Vagina (tissue), 2 donors: ENCODE measurements at regions not wholly inside any gene's neighbourhood (a gene's known extent, or its start where the extent isn't known, plus 50 kb on each side); places are given as distances from the start of the nearest gene placed in this dataset.
"Not testable (repeated sequence)": the region's sequence is repeated elsewhere in the genome, so short reads cannot be mapped to it uniquely, and the experiment has no call there.

Experiments
- DNase-seq, 2 donors: peaks; one replicate each; pipeline ENCODE4 v3.0.0-alpha.2; 2017; ENCODE audit errors: extremely low spot score in 2 of 2
- H3K27ac ChIP-seq: fragments of 200-600 bp; sonication (generic); one replicate; pipeline ENCODE4 v1.5.1; 2019
- H3K27me3 ChIP-seq: fragments of 200-600 bp; sonication (generic); one replicate; pipeline ENCODE4 v1.5.1; 2019
- H3K36me3 ChIP-seq, 2 donors: fragments of 200-600 bp; sonication (generic); one replicate each; pipeline ENCODE4 v1.5.1; 2017 to 2019
- H3K4me1 ChIP-seq: fragments of 200-600 bp; sonication (generic); one replicate; pipeline ENCODE4 v1.5.1; 2019
- H3K4me3 ChIP-seq, 2 donors: fragments of 200-600 bp; sonication (generic); 1 replicate in 1 of 2; 2 replicates in 1 of 2; pipeline ENCODE4 v1.5.1; 2016 to 2019
- H3K9me3 ChIP-seq: fragments of 200-600 bp; sonication (generic); one replicate; pipeline ENCODE4 v1.5.1; 2019
- CTCF ChIP-seq, 3 experiments: fragments of 450-650 bp in 2 of 3; fragments of 200-600 bp in 1 of 3; sonication (generic) in 1 of 3; IDR thresholded peaks; one replicate each; pipeline ENCODE4 v1.5.1; 2017 to 2019; ENCODE audit warnings: antibody characterized with exemption in 3 of 3, mild to moderate bottlenecking in 2 of 3, moderate library complexity in 2 of 3
- POLR2A ChIP-seq, 2 donors: fragments of 450-650 bp; IDR thresholded peaks; one replicate each; pipeline ENCODE4 v1.6.1; 2017; ENCODE audit warnings: antibody characterized with exemption in 2 of 2, mild to moderate bottlenecking in 2 of 2, moderate library complexity in 2 of 2
- POLR2AphosphoS5 ChIP-seq, 2 donors: sonication (generic); formaldehyde crosslinking; IDR thresholded peaks; one replicate each; pipeline ENCODE4 v1.9.0; 2017; ENCODE audit warnings: antibody characterized with exemption in 2 of 2, mild to moderate bottlenecking in 2 of 2, low read depth in 1 of 2; ENCODE audit not compliant: insufficient read depth in 1 of 2
- intact Hi-C: fragments of 100-400 bp; cut with DNase I; formaldehyde crosslinking; loops from one replicate; pipeline ENCODE4 v1.15.1; 2023

GRCh38 chr14:34381304-34381703 lies 80.7 kb downstream of the SPTSSA start:
- intact Hi-C loops, H3K27ac ChIP-seq, DNase-seq, H3K4me3 ChIP-seq, H3K36me3 ChIP-seq, H3K9me3 ChIP-seq, H3K27me3 ChIP-seq: not testable (repeated sequence)
- H3K4me1 ChIP-seq: peaks cover 19% of the 10 kb centered on the region

GRCh38 chr14:34380471-34380845 lies 81.6 kb downstream of the SPTSSA start:
- Histone ChIP-seq H3K9me3 (no peaks in the 10 kb centered on the region), H3K27ac (no peak overlapping the region), H3K4me3 (no peak overlapping the region), H3K4me1 (peaks cover 25% of the 10 kb centered on the region), H3K27me3 (no peaks in the 10 kb centered on the region), H3K36me3 (no peaks in the 10 kb centered on the region)
- no peak for TF ChIP-seq POLR2A (IDR thresholded peaks at IDR 0.05)
- intact Hi-C loops: no loop called here
- no peak for DNase-seq

- Histone ChIP-seq H3K4me3 (no peak overlapping the region), H3K36me3 (no peaks in the 10 kb centered on the region), H3K9me3 (no peaks in the 10 kb centered on the region), H3K27me3 (no peaks in the 10 kb centered on the region), H3K4me1 (peaks cover 25% of the 10 kb centered on the region), H3K27ac (no peak overlapping the region)
- DNase-seq: no peak
- TF ChIP-seq POLR2A (IDR thresholded peaks at IDR 0.05) (no peak), POLR2AphosphoS5 (IDR thresholded peaks at IDR 0.05; ENCODE audit: insufficient read depth in 1 of 2, low read depth in 1 of 2) (no peak), CTCF (IDR thresholded peaks at IDR 0.05) (no peak)
- intact Hi-C loops: no loop called here
Observed at GRCh38 chr14:34379816-34380470, 82.1 kb downstream of the SPTSSA start.

GRCh38 chr14:34376649-34377267 lies 85.3 kb downstream of the SPTSSA start:
- H3K27ac ChIP-seq: no peak overlapping the region

GRCh38 chr14:34374998-34375740 lies 86.9 kb downstream of the SPTSSA start:
- Histone ChIP-seq H3K27me3 (no peaks in the 10 kb centered on the region), H3K4me3 (no peak overlapping the region), H3K9me3 (no peaks in the 10 kb centered on the region), H3K27ac (peak overlapping the region; percentile 45), H3K4me1 (peaks cover 40% of the 10 kb centered on the region), H3K36me3 (no peaks in the 10 kb centered on the region)
- DNase-seq: no peak
- intact Hi-C loops: no loop called here
- TF ChIP-seq POLR2AphosphoS5 (IDR thresholded peaks at IDR 0.05; ENCODE audit: insufficient read depth in 1 of 2, low read depth in 1 of 2) (peak in 1 of 2 donors; percentile 86), CTCF (IDR thresholded peaks at IDR 0.05) (no peak), POLR2A (IDR thresholded peaks at IDR 0.05) (no peak)

More at GRCh38 chr14:34376649-34377267, 85.3 kb downstream of the SPTSSA start:
- Histone ChIP-seq H3K36me3 (no peaks in the 10 kb centered on the region), H3K27me3 (no peaks in the 10 kb centered on the region), H3K4me3 (no peak overlapping the region), H3K9me3 (no peaks in the 10 kb centered on the region), H3K4me1 (peaks cover 45% of the 10 kb centered on the region)
- intact Hi-C loops: no loop called here
- TF ChIP-seq POLR2A (IDR thresholded peaks at IDR 0.05) (no peak), CTCF (IDR thresholded peaks at IDR 0.05) (no peak), POLR2AphosphoS5 (IDR thresholded peaks at IDR 0.05; ENCODE audit: insufficient read depth in 1 of 2, low read depth in 1 of 2) (no peak)
- DNase-seq: no peak

- Histone ChIP-seq H3K36me3 (no peaks in the 10 kb centered on the region), H3K4me3 (no peak overlapping the region), H3K27me3 (no peaks in the 10 kb centered on the region), H3K4me1 (peaks cover 42% of the 10 kb centered on the region), H3K27ac (no peak overlapping the region), H3K9me3 (no peaks in the 10 kb centered on the region)
- intact Hi-C loops: no loop called here
- no peak for DNase-seq
- TF ChIP-seq POLR2A (IDR thresholded peaks at IDR 0.05) (no peak), POLR2AphosphoS5 (IDR thresholded peaks at IDR 0.05; ENCODE audit: insufficient read depth in 1 of 2, low read depth in 1 of 2) (no peak), CTCF (IDR thresholded peaks at IDR 0.05) (no peak)
Observed at GRCh38 chr14:34373191-34373590, 88.8 kb downstream of the SPTSSA start.
